Neural cell (in vitro differentiated cells): ENCODE measurements at regions not wholly inside any gene's neighbourhood (a gene's known extent, or its start where the extent isn't known, plus 50 kb on each side); places are given as distances from the start of the nearest gene placed in this dataset.

Experiments
- H2AFZ ChIP-seq: fragments of 200-600, 300-800 bp; sonication (generic), shearing (Covaris generic); 2 replicates; pipeline ENCODE4 v1.6.0; 2014; ENCODE audit warnings: low read depth, mild to moderate bottlenecking, antibody characterized with exemption, low read length, moderate library complexity
- H3F3A ChIP-seq: fragments of 200-600 bp; shearing (Covaris generic); 2 replicates; pipeline ENCODE4 v1.6.1; 2016; ENCODE audit warnings: mild to moderate bottlenecking, moderate library complexity, mixed read lengths, antibody characterized with exemption, low read length; ENCODE audit not compliant: insufficient read depth, poor library complexity, severe bottlenecking
- H3K27ac ChIP-seq: fragments of 200-600, 300-800 bp; sonication (generic), shearing (Covaris generic); 2 replicates; pipeline ENCODE4 v1.5.1; 2014; ENCODE audit warnings: mild to moderate bottlenecking, low read length, moderate library complexity
- H3K27me3 ChIP-seq: fragments of 300-800, 200-600 bp; sonication (generic), shearing (Covaris generic); 2 replicates; pipeline ENCODE4 v1.6.0; 2014; ENCODE audit warnings: mild to moderate bottlenecking, low read depth, low read length, moderate library complexity; ENCODE audit not compliant: insufficient read depth
- H3K36me3 ChIP-seq: fragments of 300-800, 200-600 bp; sonication (generic), shearing (Covaris generic); 2 replicates; pipeline ENCODE4 v1.5.1; 2014; ENCODE audit warnings: mild to moderate bottlenecking, antibody characterized with exemption, low read length, moderate library complexity; ENCODE audit not compliant: insufficient read depth
- H3K4me2 ChIP-seq: fragments of 300-800, 200-600 bp; sonication (generic), shearing (Covaris generic); 2 replicates; pipeline ENCODE4 v1.6.0; 2014; ENCODE audit warnings: mild to moderate bottlenecking, low read length
- H3K4me3 ChIP-seq: fragments of 300-800, 200-600 bp; sonication (generic), shearing (Covaris generic); 2 replicates; pipeline ENCODE4 v1.5.1; 2014; ENCODE audit warnings: mild to moderate bottlenecking, low read length, moderate library complexity
- H3K79me2 ChIP-seq: fragments of 200-600 bp; shearing (Covaris generic); replicated peaks from 2 replicates; pipeline ENCODE4 v1.6.0; 2014; ENCODE audit warnings: mild to moderate bottlenecking, low read length, moderate library complexity; ENCODE audit not compliant: insufficient read depth
- H3K9ac ChIP-seq: fragments of 300-800, 200-600 bp; sonication (generic), shearing (Covaris generic); 2 replicates; pipeline ENCODE4 v1.6.1; 2016; ENCODE audit warnings: mild to moderate bottlenecking, low read length, mixed read lengths
- H3K9me2 ChIP-seq: fragments of 200-600 bp; shearing (Covaris generic); 2 replicates; pipeline ENCODE4 v1.6.1; 2016; ENCODE audit warnings: mild to moderate bottlenecking, low read length, mixed read lengths; ENCODE audit not compliant: insufficient read depth
- H3K9me3 ChIP-seq: fragments of 200-600, 300-800 bp; sonication (generic), shearing (Covaris generic); 2 replicates; pipeline ENCODE4 v1.6.1; 2016; ENCODE audit warnings: mild to moderate bottlenecking, mixed run types, low read length, moderate library complexity, mixed read lengths
- H4K20me1 ChIP-seq: fragments of 200-600 bp; shearing (Covaris generic); 2 replicates; pipeline ENCODE4 v1.6.1; 2016; ENCODE audit warnings: mild to moderate bottlenecking, mixed run types; ENCODE audit not compliant: insufficient read depth
- CTCF ChIP-seq: fragments of 450-650 bp; IDR thresholded peaks from 2 replicates; pipeline ENCODE4 v1.5.1; 2014; ENCODE audit warnings: antibody characterized with exemption, mild to moderate bottlenecking, moderate library complexity; ENCODE audit not compliant: poor library complexity, severe bottlenecking
- EP300 ChIP-seq: fragments of 450-650 bp; conservative IDR thresholded peaks from 2 replicates; pipeline ENCODE4 v1.6.1; 2014; ENCODE audit warnings: antibody characterized with exemption, mild to moderate bottlenecking, moderate library complexity; ENCODE audit not compliant: poor library complexity, severe bottlenecking
- EZH2 ChIP-seq: fragments of 200-600, 300-800 bp; shearing (Covaris generic), sonication (generic); IDR thresholded peaks from 2 replicates; pipeline ENCODE4 v1.6.1; 2014; ENCODE audit warnings: antibody characterized with exemption, low read length, borderline replicate concordance, mild to moderate bottlenecking; ENCODE audit not compliant: insufficient read depth, poor library complexity, severe bottlenecking
- MXI1 ChIP-seq: fragments of 450-650 bp; conservative IDR thresholded peaks from 2 replicates; pipeline ENCODE4 v1.6.1; 2014; ENCODE audit warnings: antibody characterized with exemption, mild to moderate bottlenecking; ENCODE audit not compliant: poor library complexity, severe bottlenecking
- POLR2AphosphoS5 ChIP-seq: IDR thresholded peaks from 2 replicates; pipeline ENCODE4 v1.6.1; 2012
- RAD21 ChIP-seq: fragments of 450-650 bp; conservative IDR thresholded peaks from 2 replicates; pipeline ENCODE4 v1.6.1; 2014; ENCODE audit warnings: antibody characterized with exemption, mild to moderate bottlenecking, moderate library complexity
- REST ChIP-seq: IDR thresholded peaks from 2 replicates; pipeline ENCODE4 v1.6.1; 2012; ENCODE audit warnings: borderline replicate concordance
- SMC3 ChIP-seq: fragments of 450-650 bp; conservative IDR thresholded peaks from 2 replicates; pipeline ENCODE4 v1.6.1; 2014; ENCODE audit warnings: antibody characterized with exemption, mild to moderate bottlenecking, moderate library complexity; ENCODE audit not compliant: poor library complexity
- TAF1 ChIP-seq: IDR thresholded peaks from 2 replicates; pipeline ENCODE4 v1.6.1; 2012; ENCODE audit warnings: low read depth

GRCh38 chr6:118720125-118720473, 68.7 kb upstream of the CEP85L start:
- H3K79me2 ChIP-seq, result no peaks in the 10 kb centered on the region
- H3K27me3 ChIP-seq, result no peaks in the 10 kb centered on the region
- H3K9ac ChIP-seq, result no peak overlapping the region
- H3K4me2 ChIP-seq, result no peak overlapping the region
- TF ChIP-seq RAD21, result no peak
- TF ChIP-seq SMC3, result no peak
- TF ChIP-seq REST, result no peak
- no peak for TF ChIP-seq MXI1
- no peak for TF ChIP-seq CTCF
- no peak for TF ChIP-seq POLR2AphosphoS5
- no peaks in the 10 kb centered on the region for H3K36me3 ChIP-seq
- no peaks in the 10 kb centered on the region for H3K9me2 ChIP-seq
- no peaks in the 10 kb centered on the region for H3F3A ChIP-seq
- no peaks in the 10 kb centered on the region for H4K20me1 ChIP-seq
- H2AFZ ChIP-seq, result no peak overlapping the region
- no peak overlapping the region for H3K4me3 ChIP-seq
- H3K9me3 ChIP-seq, result no peaks in the 10 kb centered on the region
- H3K27ac ChIP-seq, result no peak overlapping the region

- Histone ChIP-seq H3K9me3 (no peaks in the 10 kb centered on the region), H3K4me2 (no peak overlapping the region), H3K27me3 (no peaks in the 10 kb centered on the region), H2AFZ (no peak overlapping the region), H3K9ac (no peak overlapping the region), H4K20me1 (no peaks in the 10 kb centered on the region), H3K79me2 (no peaks in the 10 kb centered on the region), H3K4me3 (no peak overlapping the region), H3K36me3 (no peaks in the 10 kb centered on the region), H3F3A (no peaks in the 10 kb centered on the region), H3K9me2 (no peaks in the 10 kb centered on the region), H3K27ac (no peak overlapping the region)
- no peak for TF ChIP-seq CTCF
- no peak for TF ChIP-seq EZH2
- no peak for TF ChIP-seq EP300
- TF ChIP-seq RAD21, result no peak
- TF ChIP-seq REST, result no peak
- no peak for TF ChIP-seq POLR2AphosphoS5
- TF ChIP-seq MXI1, result no peak
- TF ChIP-seq TAF1, result no peak
- no peak for TF ChIP-seq SMC3
Observed at GRCh38 chr6:118719351-118720124, 68.1 kb upstream of the CEP85L start.
